SK-N-SH treated with all-trans-retinoic acid at 6 μM for 48 hours (cell line): ENCODE measurements at regions not wholly inside any gene's neighbourhood (a gene's known extent, or its start where the extent isn't known, plus 50 kb on each side); places are given as distances from the start of the nearest gene placed in this dataset.

Experiments
- ATAC-seq: fragments of 200-7000 bp; cut with Tn5 transposase; 3 replicates; pipeline ENCODE4 v1.9.1; 2020; ENCODE audit warnings: mild to moderate bottlenecking, moderate library complexity
- ARNTL ChIP-seq: fragments of 450-650 bp; formaldehyde crosslinking; IDR thresholded peaks from 2 replicates; pipeline ENCODE4 v1.5.0; 2020; ENCODE audit warnings: low read depth, mild to moderate bottlenecking, moderate library complexity, borderline replicate concordance
- BACH2 ChIP-seq: fragments of 250-450 bp; sonication (Bioruptor Pico); IDR thresholded peaks from 2 replicates; pipeline ENCODE4 v1.9.0; 2021; ENCODE audit warnings: mild to moderate bottlenecking, borderline replicate concordance
- CSDC2 ChIP-seq: fragments of 250-450 bp; sonication (Bioruptor Pico); IDR thresholded peaks from 2 replicates; pipeline ENCODE4 v1.5.0; 2020; ENCODE audit warnings: mild to moderate bottlenecking, moderate library complexity
- ESRRG ChIP-seq: fragments of 250-450 bp; sonication (Bioruptor Pico); IDR thresholded peaks from 2 replicates; pipeline ENCODE4 v1.6.1; 2021; ENCODE audit warnings: mild to moderate bottlenecking
- GLIS3 ChIP-seq: fragments of 250-450 bp; sonication (Bioruptor Pico); IDR thresholded peaks from 2 replicates; pipeline ENCODE4 v1.5.0; 2020; ENCODE audit warnings: mild to moderate bottlenecking, moderate library complexity
- ISL1 ChIP-seq: fragments of 250-450 bp; sonication (Bioruptor Pico); IDR thresholded peaks from 2 replicates; pipeline ENCODE4 v2.1.2; 2022; ENCODE audit warnings: mild to moderate bottlenecking, moderate library complexity
- OSR1 ChIP-seq: fragments of 250-450 bp; sonication (Bioruptor Pico); IDR thresholded peaks from 2 replicates; pipeline ENCODE4 v1.8.0; 2022; ENCODE audit warnings: moderate library complexity, mild to moderate bottlenecking, inconsistent platforms
- PPARA ChIP-seq: fragments of 250-450 bp; sonication (Bioruptor Pico); IDR thresholded peaks from 2 replicates; pipeline ENCODE4 v1.5.0; 2020; ENCODE audit warnings: mild to moderate bottlenecking, borderline replicate concordance
- RARB ChIP-seq: fragments of 250-450 bp; sonication (Bioruptor Pico); IDR thresholded peaks from 2 replicates; pipeline ENCODE4 v1.8.0; 2021; ENCODE audit warnings: mild to moderate bottlenecking, moderate library complexity
- SNAI2 ChIP-seq: fragments of 250-450 bp; sonication (Bioruptor Pico); IDR thresholded peaks from 2 replicates; pipeline ENCODE4 v1.5.0; 2020; ENCODE audit warnings: mild to moderate bottlenecking, moderate library complexity
- TCF4 ChIP-seq: fragments of 250-450 bp; sonication (Bioruptor Pico); IDR thresholded peaks from 2 replicates; pipeline ENCODE4 v1.8.0; 2021; ENCODE audit warnings: mild to moderate bottlenecking, moderate library complexity, borderline replicate concordance
- TOX ChIP-seq: fragments of 250-450 bp; sonication (Bioruptor Pico); IDR thresholded peaks from 2 replicates; pipeline ENCODE4 v1.8.0; 2021; ENCODE audit warnings: mild to moderate bottlenecking, moderate library complexity, borderline replicate concordance
- ZC3H10 ChIP-seq: fragments of 250-450 bp; sonication (Bioruptor Pico); IDR thresholded peaks from 2 replicates; pipeline ENCODE4 v1.5.1; 2021; ENCODE audit warnings: mild to moderate bottlenecking, moderate library complexity
- ZFP3 ChIP-seq: fragments of 250-450 bp; sonication (Bioruptor Pico); IDR thresholded peaks from 2 replicates; pipeline ENCODE4 v1.5.0; 2020; ENCODE audit warnings: mild to moderate bottlenecking, moderate library complexity
- ZFP30 ChIP-seq: fragments of 450-650 bp; formaldehyde crosslinking; IDR thresholded peaks from 2 replicates; pipeline ENCODE4 v1.5.0; 2022; ENCODE audit warnings: mild to moderate bottlenecking, moderate library complexity
- ZNF565 ChIP-seq: fragments of 450-650 bp; formaldehyde crosslinking; conservative IDR thresholded peaks from 2 replicates; pipeline ENCODE4 v1.5.0; 2020; ENCODE audit warnings: low read depth, mild to moderate bottlenecking, moderate library complexity
- ZNF70 ChIP-seq: fragments of 450-650 bp; formaldehyde crosslinking; IDR thresholded peaks from 2 replicates; pipeline ENCODE4 v1.5.0; 2020; ENCODE audit warnings: mild to moderate bottlenecking, moderate library complexity
- ZNF8 ChIP-seq: fragments of 450-650 bp; formaldehyde crosslinking; IDR thresholded peaks from 2 replicates; pipeline ENCODE4 v1.5.0; 2020; ENCODE audit warnings: mild to moderate bottlenecking, moderate library complexity
- TF ChIP-seq, protein P1 (sequence below): fragments of 250-450 bp; sonication (Bioruptor Pico); IDR thresholded peaks from 2 replicates; pipeline ENCODE4 v1.5.1; 2021; ENCODE audit warnings: mild to moderate bottlenecking, moderate library complexity
- TF ChIP-seq, protein P2 (sequence below): fragments of 250-450 bp; sonication (Bioruptor Pico); IDR thresholded peaks from 2 replicates; pipeline ENCODE4 v1.8.0; 2020; ENCODE audit warnings: mild to moderate bottlenecking, moderate library complexity, borderline replicate concordance
- TF ChIP-seq, protein P3 (sequence below): fragments of 250-450 bp; sonication (Bioruptor Pico); IDR thresholded peaks from 2 replicates; pipeline ENCODE4 v1.8.0; 2021; ENCODE audit warnings: low read depth, mild to moderate bottlenecking, moderate library complexity, borderline replicate concordance
- TF ChIP-seq, protein P4 (sequence below): fragments of 250-450 bp; sonication (Bioruptor Pico); IDR thresholded peaks from 2 replicates; pipeline ENCODE4 v1.5.0; 2020; ENCODE audit warnings: mild to moderate bottlenecking, moderate library complexity
- TF ChIP-seq, protein P5 (sequence below): fragments of 250-450 bp; sonication (Bioruptor Pico); IDR thresholded peaks from 2 replicates; pipeline ENCODE4 v1.5.1; 2020; ENCODE audit warnings: low read depth, mild to moderate bottlenecking, moderate library complexity

DNA sequence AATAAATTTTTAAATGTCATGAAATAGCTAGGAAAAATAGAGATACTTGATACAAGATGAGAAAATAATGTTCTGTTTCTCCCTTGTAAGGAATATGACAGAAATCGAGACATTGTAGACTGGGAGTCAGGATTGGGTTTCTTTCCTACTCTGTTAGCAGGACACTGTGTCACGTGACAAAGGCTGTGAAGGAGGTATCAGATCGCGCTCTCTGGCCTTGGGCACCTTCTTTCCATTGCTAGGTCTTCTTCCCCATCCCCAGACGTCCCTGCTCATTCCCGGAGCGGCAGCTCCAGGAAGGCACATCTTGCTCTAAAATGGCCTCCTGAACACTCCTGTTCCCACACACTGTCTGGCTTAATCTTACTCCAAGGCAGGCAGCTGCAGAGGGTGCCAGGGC is 133.4 kb downstream of the TM9SF2 start:
- no peak for ATAC-seq
- TF ChIP-seq TOX (CRISPR knock-in tag) (no peak), ZC3H10 (CRISPR knock-in tag) (no peak), ZNF8 (no peak), BACH2 (CRISPR knock-in tag) (no peak), ZFP3 (CRISPR knock-in tag) (no peak), ZFP30 (CRISPR knock-in tag) (no peak), GLIS3 (CRISPR knock-in tag) (no peak), PPARA (no peak), OSR1 (CRISPR knock-in tag) (no peak), ZNF70 (no peak), RARB (CRISPR knock-in tag) (no peak), TCF4 (CRISPR knock-in tag) (no peak), ESRRG (CRISPR knock-in tag) (no peak), ARNTL (CRISPR knock-in tag) (no peak), ISL1 (CRISPR knock-in tag) (no peak), ZNF565 (no peak)
- TF ChIP-seq, protein P1, sequence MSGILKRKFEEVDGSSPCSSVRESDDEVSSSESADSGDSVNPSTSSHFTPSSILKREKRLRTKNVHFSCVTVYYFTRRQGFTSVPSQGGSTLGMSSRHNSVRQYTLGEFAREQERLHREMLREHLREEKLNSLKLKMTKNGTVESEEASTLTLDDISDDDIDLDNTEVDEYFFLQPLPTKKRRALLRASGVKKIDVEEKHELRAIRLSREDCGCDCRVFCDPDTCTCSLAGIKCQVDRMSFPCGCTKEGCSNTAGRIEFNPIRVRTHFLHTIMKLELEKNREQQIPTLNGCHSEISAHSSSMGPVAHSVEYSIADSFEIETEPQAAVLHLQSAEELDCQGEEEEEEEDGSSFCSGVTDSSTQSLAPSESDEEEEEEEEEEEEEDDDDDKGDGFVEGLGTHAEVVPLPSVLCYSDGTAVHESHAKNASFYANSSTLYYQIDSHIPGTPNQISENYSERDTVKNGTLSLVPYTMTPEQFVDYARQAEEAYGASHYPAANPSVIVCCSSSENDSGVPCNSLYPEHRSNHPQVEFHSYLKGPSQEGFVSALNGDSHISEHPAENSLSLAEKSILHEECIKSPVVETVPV (CRISPR knock-in tag): no peak
- TF ChIP-seq, protein P2, sequence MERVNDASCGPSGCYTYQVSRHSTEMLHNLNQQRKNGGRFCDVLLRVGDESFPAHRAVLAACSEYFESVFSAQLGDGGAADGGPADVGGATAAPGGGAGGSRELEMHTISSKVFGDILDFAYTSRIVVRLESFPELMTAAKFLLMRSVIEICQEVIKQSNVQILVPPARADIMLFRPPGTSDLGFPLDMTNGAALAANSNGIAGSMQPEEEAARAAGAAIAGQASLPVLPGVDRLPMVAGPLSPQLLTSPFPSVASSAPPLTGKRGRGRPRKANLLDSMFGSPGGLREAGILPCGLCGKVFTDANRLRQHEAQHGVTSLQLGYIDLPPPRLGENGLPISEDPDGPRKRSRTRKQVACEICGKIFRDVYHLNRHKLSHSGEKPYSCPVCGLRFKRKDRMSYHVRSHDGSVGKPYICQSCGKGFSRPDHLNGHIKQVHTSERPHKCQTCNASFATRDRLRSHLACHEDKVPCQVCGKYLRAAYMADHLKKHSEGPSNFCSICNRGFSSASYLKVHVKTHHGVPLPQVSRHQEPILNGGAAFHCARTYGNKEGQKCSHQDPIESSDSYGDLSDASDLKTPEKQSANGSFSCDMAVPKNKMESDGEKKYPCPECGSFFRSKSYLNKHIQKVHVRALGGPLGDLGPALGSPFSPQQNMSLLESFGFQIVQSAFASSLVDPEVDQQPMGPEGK: no peak
- TF ChIP-seq, protein P3, sequence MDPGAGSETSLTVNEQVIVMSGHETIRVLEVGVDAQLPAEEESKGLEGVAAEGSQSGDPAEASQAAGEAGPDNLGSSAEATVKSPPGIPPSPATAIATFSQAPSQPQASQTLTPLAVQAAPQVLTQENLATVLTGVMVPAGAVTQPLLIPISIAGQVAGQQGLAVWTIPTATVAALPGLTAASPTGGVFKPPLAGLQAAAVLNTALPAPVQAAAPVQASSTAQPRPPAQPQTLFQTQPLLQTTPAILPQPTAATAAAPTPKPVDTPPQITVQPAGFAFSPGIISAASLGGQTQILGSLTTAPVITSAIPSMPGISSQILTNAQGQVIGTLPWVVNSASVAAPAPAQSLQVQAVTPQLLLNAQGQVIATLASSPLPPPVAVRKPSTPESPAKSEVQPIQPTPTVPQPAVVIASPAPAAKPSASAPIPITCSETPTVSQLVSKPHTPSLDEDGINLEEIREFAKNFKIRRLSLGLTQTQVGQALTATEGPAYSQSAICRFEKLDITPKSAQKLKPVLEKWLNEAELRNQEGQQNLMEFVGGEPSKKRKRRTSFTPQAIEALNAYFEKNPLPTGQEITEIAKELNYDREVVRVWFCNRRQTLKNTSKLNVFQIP (CRISPR knock-in tag): no peak

DNA sequence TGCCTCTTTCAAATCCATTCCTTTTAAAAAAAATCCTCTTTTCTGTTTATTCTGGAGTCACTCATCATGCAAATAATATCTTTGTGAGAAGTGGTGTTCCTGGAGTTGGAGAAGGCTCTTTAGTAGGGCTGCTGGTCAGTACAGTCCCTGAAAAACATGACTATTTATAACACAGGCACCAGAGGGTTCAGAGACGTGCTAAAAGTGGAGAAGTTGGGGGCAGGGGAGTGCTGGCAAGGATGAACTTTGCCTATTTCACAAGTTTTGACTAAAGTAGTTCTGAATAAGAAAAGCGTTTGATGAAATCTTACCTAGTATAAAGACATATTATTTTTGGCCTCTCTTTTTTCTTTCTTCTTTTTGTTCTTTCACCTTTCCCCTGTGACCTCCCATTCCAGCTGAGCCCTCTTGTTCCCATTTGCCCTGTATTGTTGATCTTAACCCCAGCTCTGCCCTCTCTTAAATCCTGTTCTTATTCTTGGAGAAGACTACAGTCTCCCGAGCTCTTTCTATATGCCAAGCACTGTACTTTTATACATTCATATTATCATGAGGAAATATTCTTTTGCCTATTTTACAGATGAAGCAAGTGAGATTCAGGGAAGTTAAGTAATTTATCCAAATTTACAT is 129.1 kb downstream of the TM9SF2 start:
- TF ChIP-seq, protein P4, sequence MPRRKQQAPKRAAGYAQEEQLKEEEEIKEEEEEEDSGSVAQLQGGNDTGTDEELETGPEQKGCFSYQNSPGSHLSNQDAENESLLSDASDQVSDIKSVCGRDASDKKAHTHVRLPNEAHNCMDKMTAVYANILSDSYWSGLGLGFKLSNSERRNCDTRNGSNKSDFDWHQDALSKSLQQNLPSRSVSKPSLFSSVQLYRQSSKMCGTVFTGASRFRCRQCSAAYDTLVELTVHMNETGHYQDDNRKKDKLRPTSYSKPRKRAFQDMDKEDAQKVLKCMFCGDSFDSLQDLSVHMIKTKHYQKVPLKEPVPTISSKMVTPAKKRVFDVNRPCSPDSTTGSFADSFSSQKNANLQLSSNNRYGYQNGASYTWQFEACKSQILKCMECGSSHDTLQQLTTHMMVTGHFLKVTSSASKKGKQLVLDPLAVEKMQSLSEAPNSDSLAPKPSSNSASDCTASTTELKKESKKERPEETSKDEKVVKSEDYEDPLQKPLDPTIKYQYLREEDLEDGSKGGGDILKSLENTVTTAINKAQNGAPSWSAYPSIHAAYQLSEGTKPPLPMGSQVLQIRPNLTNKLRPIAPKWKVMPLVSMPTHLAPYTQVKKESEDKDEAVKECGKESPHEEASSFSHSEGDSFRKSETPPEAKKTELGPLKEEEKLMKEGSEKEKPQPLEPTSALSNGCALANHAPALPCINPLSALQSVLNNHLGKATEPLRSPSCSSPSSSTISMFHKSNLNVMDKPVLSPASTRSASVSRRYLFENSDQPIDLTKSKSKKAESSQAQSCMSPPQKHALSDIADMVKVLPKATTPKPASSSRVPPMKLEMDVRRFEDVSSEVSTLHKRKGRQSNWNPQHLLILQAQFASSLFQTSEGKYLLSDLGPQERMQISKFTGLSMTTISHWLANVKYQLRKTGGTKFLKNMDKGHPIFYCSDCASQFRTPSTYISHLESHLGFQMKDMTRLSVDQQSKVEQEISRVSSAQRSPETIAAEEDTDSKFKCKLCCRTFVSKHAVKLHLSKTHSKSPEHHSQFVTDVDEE (CRISPR knock-in tag): no peak
- TF ChIP-seq ZFP3 (CRISPR knock-in tag) (no peak), ARNTL (CRISPR knock-in tag) (no peak), ZNF70 (no peak), GLIS3 (CRISPR knock-in tag) (no peak), ESRRG (CRISPR knock-in tag) (no peak), OSR1 (CRISPR knock-in tag) (no peak), ZC3H10 (CRISPR knock-in tag) (no peak), TOX (CRISPR knock-in tag) (no peak), ZNF565 (no peak), SNAI2 (CRISPR knock-in tag) (no peak), ZNF8 (no peak), CSDC2 (no peak), BACH2 (CRISPR knock-in tag) (no peak), PPARA (no peak), ISL1 (CRISPR knock-in tag) (no peak), TCF4 (CRISPR knock-in tag) (no peak)
- TF ChIP-seq, protein P3 (CRISPR knock-in tag): no peak
- TF ChIP-seq, protein P5, sequence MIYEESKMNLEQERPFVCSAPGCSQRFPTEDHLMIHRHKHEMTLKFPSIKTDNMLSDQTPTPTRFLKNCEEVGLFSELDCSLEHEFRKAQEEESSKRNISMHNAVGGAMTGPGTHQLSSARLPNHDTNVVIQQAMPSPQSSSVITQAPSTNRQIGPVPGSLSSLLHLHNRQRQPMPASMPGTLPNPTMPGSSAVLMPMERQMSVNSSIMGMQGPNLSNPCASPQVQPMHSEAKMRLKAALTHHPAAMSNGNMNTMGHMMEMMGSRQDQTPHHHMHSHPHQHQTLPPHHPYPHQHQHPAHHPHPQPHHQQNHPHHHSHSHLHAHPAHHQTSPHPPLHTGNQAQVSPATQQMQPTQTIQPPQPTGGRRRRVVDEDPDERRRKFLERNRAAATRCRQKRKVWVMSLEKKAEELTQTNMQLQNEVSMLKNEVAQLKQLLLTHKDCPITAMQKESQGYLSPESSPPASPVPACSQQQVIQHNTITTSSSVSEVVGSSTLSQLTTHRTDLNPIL (CRISPR knock-in tag): no peak
- TF ChIP-seq, protein P1 (CRISPR knock-in tag): no peak
- no peak for ATAC-seq
